Pancreas (tissue), 10 donors: ENCODE measurements at regions not wholly inside any gene's neighbourhood (a gene's known extent, or its start where the extent isn't known, plus 50 kb on each side); places are given as distances from the start of the nearest gene placed in this dataset.

ENCODE experiments used
- ATAC-seq, 4 donors: fragments of 200-7000 bp; cut with Tn5 transposase; one replicate each; pipeline versions ENCODE4 v1.8.0 to v1.9.1; 2020; ENCODE audit warnings: mild to moderate bottlenecking in 4 of 4, moderate library complexity in 4 of 4
- DNase-seq, 6 donors: peaks; one replicate each; pipeline ENCODE4 v3.0.0-alpha.2; 2020
- FAIRE-seq: peaks from 2 replicates; lab custom pipeline; 2012; peaks lifted over from hg19 to GRCh38; lab: Jason Lieb, UNC
- H3K27ac ChIP-seq, 4 donors: fragments of 200-600 bp; sonication (generic); 1 replicate in 3 of 4; 2 replicates in 1 of 4; pipeline versions ENCODE4 v1.5.0 to v1.8.0; 2020
- H3K27me3 ChIP-seq, 4 donors: fragments of 200-600 bp; one replicate each; pipeline ENCODE4 v1.8.0; 2021
- H3K36me3 ChIP-seq, 3 donors: fragments of 200-600 bp; sonication (generic) in 1 of 3; one replicate each; pipeline versions ENCODE4 v1.5.0 to v1.8.0; 2020 to 2021
- H3K4me1 ChIP-seq, 3 donors: fragments of 200-600 bp; one replicate each; pipeline ENCODE4 v1.8.0; 2021
- H3K4me3 ChIP-seq, 4 donors: fragments of 200-600 bp; sonication (generic) in 2 of 4; one replicate each; pipeline versions ENCODE4 v1.5.0 to v1.8.0; 2020 to 2021
- H3K9me3 ChIP-seq, 4 donors: fragments of 200-600 bp; one replicate each; pipeline ENCODE4 v1.8.0; 2021
- WGBS, 2 donors: extraction: QIAGEN DNeasy Blood & Tissue Kit; methylation state at CpG; one replicate each; pipeline ENCODE4 v1.1.7; 2013; 5-methylcytosine and 5-hydroxymethylcytosine counted together
- intact Hi-C, 3 donors: fragments of 100-400 bp; cut with DNase I; formaldehyde crosslinking; loops; one replicate each; pipeline versions ENCODE4 v1.11.1 to v1.14.2; 2022
- TF ChIP-seq, protein P1 (sequence below), 4 donors: fragments of 200-600 bp; sonication (generic) in 3 of 4; IDR thresholded peaks; one replicate each; pipeline versions ENCODE4 v1.5.0 to v1.8.0; 2021; ENCODE audit warnings: antibody characterized with exemption in 4 of 4
- donor health status: healthy with polysubstance abuse.
- donor health status: DM: no; HTN: no; CAD: no; lungs with moderate emphysema.
- donor health status: DM: no; HTN: no; CAD: no.
- donor health status: control.
- donor health status: control.
- donor health status: Bipolar disorder and iron deficiency.
- donor health status: DM: yes; HTN: yes; CAD: no.
- donor health status: DM: no; HTN: no; CAD: no.
- donor health status: DM: no; HTN: no; CAD: no.
- donor health status: DM: yes; HTN: yes; CAD: no.

DNA sequence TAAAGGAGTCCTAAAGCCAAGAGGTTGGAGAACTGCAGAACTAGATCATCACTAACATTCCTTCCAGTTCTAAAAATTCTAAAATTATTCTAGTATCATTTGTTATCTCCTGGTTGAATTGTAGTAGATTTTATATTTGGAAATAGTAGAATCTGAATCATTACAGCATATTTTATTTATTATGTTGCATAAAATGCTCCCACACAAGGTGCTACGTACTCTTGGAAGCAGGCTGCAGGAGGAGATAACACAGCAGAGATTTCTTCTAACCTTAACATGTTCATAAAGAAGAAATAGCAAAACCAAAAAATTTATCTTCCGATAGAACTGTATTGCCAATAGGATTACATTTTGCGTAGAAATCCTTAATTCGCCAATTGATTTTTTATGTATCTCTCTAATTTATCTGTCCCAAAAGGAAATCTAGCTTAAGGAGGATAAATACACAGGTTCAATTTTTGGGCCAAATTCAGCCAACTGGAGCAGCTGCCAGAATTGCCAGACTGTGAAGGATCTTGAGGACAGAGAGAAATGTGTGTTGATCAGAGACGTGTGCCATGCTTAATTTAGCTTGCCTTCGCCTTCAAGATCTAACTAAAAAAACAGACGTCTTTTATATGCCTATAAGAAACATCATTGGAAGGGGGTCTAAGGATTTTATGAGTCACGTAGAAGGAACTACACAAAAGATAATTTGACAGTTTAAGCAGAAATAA lies 134.4 kb upstream of the MITF start:
- intact Hi-C loops = no loop called here
- Histone ChIP-seq H3K27ac (no peak overlapping the region), H3K27me3 (no peaks in the 10 kb centered on the region), H3K36me3 (no peaks in the 10 kb centered on the region), H3K4me3 (no peak overlapping the region), H3K9me3 (no peaks in the 10 kb centered on the region), H3K4me1 (no peaks in the 10 kb centered on the region)
- TF ChIP-seq, protein P1, sequence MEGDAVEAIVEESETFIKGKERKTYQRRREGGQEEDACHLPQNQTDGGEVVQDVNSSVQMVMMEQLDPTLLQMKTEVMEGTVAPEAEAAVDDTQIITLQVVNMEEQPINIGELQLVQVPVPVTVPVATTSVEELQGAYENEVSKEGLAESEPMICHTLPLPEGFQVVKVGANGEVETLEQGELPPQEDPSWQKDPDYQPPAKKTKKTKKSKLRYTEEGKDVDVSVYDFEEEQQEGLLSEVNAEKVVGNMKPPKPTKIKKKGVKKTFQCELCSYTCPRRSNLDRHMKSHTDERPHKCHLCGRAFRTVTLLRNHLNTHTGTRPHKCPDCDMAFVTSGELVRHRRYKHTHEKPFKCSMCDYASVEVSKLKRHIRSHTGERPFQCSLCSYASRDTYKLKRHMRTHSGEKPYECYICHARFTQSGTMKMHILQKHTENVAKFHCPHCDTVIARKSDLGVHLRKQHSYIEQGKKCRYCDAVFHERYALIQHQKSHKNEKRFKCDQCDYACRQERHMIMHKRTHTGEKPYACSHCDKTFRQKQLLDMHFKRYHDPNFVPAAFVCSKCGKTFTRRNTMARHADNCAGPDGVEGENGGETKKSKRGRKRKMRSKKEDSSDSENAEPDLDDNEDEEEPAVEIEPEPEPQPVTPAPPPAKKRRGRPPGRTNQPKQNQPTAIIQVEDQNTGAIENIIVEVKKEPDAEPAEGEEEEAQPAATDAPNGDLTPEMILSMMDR (IDR thresholded peaks at IDR 0.05) = no peak
- DNase-seq = no peak
- no peak for FAIRE-seq
- no peak for ATAC-seq
- WGBS, 2 donors = 76 to 84% methylated on average over 8 of the region's 8 CpGs

DNA sequence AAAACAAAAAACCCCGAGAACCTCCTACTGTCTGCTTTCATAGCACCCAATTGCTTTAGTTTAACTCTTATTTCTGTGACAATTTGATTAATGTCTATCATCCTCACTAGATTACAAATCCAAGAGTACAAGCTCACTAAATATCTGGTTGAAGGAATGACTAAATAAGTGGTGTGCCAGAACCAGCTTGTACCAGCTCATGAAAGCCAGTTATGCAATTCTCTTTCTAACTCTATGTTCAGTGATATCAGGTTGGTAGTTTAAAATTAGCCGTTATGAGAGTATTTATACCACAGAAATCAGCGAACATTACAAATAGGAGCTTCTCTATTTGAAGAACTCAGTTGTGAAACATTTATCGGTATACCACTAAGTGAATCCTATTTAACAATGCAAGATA lies 137.2 kb upstream of the MITF start:
- Histone ChIP-seq H3K27me3 (no peaks in the 10 kb centered on the region), H3K36me3 (no peaks in the 10 kb centered on the region), H3K9me3 (no peaks in the 10 kb centered on the region), H3K4me1 (no peaks in the 10 kb centered on the region), H3K27ac (no peak overlapping the region), H3K4me3 (no peak overlapping the region)
- ATAC-seq = no peak
- 81 to 88% methylated on average over 4 of the region's 4 CpGs for WGBS, 2 donors
- TF ChIP-seq, protein P1 (IDR thresholded peaks at IDR 0.05) = no peak
- FAIRE-seq = no peak
- intact Hi-C loops = no loop called here
- no peak for DNase-seq

DNA sequence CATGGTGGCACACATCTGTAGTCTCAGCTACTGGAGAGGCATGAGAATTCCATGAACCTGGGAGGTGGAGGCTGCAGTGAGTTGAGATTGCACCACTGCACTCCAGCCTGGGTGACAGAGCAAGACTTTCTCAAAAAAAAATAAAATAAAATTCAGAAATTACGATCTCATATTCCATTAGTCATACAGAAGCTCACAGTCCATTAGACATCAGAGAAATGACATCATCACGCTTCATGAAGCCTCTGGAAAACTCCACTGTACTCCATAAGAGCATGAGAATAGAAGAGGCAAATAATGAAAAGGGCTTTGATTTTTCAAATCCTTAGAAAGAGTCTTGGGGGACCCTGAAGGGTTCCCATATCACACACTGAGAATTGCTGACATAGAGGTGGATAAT lies 145.0 kb upstream of the MITF start:
- no peak for ATAC-seq
- Histone ChIP-seq H3K9me3 (no peaks in the 10 kb centered on the region), H3K27me3 (no peaks in the 10 kb centered on the region), H3K4me3 (no peak overlapping the region), H3K4me1 (no peaks in the 10 kb centered on the region), H3K27ac (no peak overlapping the region), H3K36me3 (no peaks in the 10 kb centered on the region)
- intact Hi-C loops = no loop called here
- 65 to 86% methylated on average over 2 of the region's 2 CpGs for WGBS, 2 donors
- DNase-seq = no peak
- TF ChIP-seq, protein P1 (IDR thresholded peaks at IDR 0.05) = no peak
- FAIRE-seq = no peak

DNA sequence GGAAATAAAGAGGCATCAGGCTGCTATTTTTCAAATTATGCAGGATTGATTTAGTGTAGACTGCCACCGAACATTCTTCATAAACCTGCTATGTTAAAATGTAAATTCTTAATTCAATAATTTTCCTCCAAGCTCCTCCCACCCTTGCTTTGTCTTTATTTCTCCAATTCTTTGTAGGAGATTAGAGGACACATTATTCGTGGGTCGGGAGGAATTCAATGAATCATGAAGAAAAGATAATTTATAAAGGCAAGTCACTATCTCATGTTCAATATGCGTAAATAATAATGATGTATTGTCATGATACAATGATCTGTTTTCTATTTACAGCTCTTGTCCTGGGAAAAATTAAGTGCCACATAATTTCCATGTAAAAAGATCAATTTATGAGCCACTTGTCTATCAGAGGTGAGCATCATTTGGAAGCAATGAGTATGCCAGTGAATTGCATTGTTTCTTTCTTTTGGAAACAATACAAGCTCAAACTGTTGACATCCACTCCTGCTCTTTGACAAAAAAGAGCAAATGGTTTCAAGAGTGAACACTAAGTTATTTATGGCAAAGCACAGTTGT lies 148.0 kb upstream of the MITF start:
- FAIRE-seq (no peak), ATAC-seq (no peak), DNase-seq (no peak)
- H3K27ac ChIP-seq = no peak overlapping the region
- no peaks in the 10 kb centered on the region for H3K36me3 ChIP-seq
- H3K27me3 ChIP-seq = no peaks in the 10 kb centered on the region
- 32 to 48% methylated on average over 4 of the region's 4 CpGs for WGBS, 2 donors
- no peaks in the 10 kb centered on the region for H3K4me1 ChIP-seq
- H3K4me3 ChIP-seq = no peak overlapping the region
- TF ChIP-seq, protein P1 (IDR thresholded peaks at IDR 0.05) = no peak
- intact Hi-C loops = no loop called here
- H3K9me3 ChIP-seq = no peaks in the 10 kb centered on the region

DNA sequence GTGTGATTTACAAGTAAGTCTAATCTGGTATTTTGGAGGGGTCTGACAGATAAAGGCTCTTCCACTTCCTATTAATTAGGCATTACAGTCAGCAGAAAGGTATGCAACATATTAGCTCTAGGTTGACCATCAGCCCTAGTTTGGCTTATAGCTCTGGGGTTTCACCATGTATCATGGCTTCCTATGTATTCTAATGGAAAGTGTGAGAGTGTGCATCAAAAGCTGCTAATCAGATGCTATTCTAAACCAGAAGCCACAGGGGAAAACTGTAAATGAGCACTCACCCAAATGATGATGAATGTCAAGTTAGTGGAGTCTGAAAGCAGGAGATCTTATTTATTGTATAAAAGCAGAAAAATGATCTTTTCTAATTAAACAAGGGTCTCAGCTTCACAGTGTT lies 149.2 kb upstream of the MITF start:
- no peaks in the 10 kb centered on the region for H3K9me3 ChIP-seq
- intact Hi-C loops = no loop called here
- H3K27me3 ChIP-seq = no peaks in the 10 kb centered on the region
- H3K36me3 ChIP-seq = no peaks in the 10 kb centered on the region
- H3K4me3 ChIP-seq = no peak overlapping the region
- TF ChIP-seq, protein P1 (IDR thresholded peaks at IDR 0.05) = no peak
- no peak overlapping the region for H3K27ac ChIP-seq
- DNase-seq (no peak), FAIRE-seq (no peak), ATAC-seq (no peak)
- H3K4me1 ChIP-seq = no peaks in the 10 kb centered on the region
